ENCODE measurements at regions not wholly inside any gene's neighbourhood (a gene's known extent, or its start where the extent isn't known, plus 50 kb on each side); places are given as distances from the start of the nearest gene placed in this dataset.
"Not testable (repeated sequence)": the region's sequence is repeated elsewhere in the genome, so short reads cannot be mapped to it uniquely, and the experiment has no call there.

DNA sequence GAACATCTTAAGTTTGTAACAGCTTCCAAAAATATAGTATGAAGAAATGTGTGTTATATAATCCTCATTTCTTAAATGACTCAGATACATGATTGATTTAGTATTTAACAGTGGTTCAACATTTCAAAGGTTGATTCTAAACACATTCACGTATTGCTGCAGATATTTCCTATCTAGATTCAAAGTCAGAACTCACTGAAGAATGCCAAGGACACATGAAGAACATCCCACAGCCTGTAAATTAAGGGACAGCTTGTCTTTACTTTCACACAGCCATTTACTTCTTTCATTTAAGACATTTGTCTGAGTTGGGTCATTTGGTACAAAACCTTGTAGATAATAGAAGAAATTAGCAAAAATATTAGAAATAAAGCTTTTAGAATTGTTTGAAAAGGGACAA lies 66.9 kb upstream of the CPSF6 start:
- Mint-ChIP-seq H3K9me3 (peaks cover 6% of the 10 kb centered on the region), H3K4me3 (no peak overlapping the region), H3K27me3 (no peaks in the 10 kb centered on the region), H3K4me1 (no peaks in the 10 kb centered on the region), H3K27ac (no peak overlapping the region), H3K36me3 (ENCODE audit: low read depth) (no peaks in the 10 kb centered on the region)
- ATAC-seq (no peak), DNase-seq (no peak)

GRCh38 chr12:69173368-69173767 lies 66.0 kb upstream of the CPSF6 start:
- no peak for DNase-seq
- H3K4me1 Mint-ChIP-seq = no peaks in the 10 kb centered on the region
- no peak for ATAC-seq
- peaks cover 6% of the 10 kb centered on the region for H3K9me3 Mint-ChIP-seq
- no peak overlapping the region for H3K4me3 Mint-ChIP-seq
- H3K36me3 Mint-ChIP-seq (ENCODE audit: low read depth) = no peaks in the 10 kb centered on the region
- H3K27ac Mint-ChIP-seq = no peak overlapping the region
- H3K27me3 Mint-ChIP-seq = no peaks in the 10 kb centered on the region

DNA sequence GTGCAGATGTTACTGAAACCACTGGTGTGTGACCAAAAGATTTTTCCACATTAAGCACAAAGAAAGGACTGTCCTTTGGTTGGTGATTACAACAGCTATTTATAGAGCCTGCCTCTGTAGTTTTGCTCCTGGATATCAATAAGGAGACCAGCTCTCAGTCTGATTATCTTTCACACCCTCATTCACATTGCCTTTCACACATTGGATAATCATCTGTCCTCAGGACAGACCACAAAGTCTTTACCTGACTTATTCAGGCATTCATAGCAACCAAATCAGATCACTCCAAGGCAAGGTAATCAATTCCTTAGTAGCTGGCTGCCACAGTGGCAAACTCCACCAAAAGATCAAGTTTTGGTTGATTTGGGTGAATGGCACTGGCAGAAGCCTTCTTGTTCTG lies 59.6 kb upstream of the CPSF6 start:
- Mint-ChIP-seq H3K9me3 (peaks cover 6% of the 10 kb centered on the region), H3K4me1 (no peaks in the 10 kb centered on the region), H3K4me3 (no peak overlapping the region), H3K36me3 (ENCODE audit: low read depth) (no peaks in the 10 kb centered on the region), H3K27me3 (peaks cover 3% of the 10 kb centered on the region), H3K27ac (no peak overlapping the region)
- no peak for DNase-seq
- no peak for ATAC-seq

GRCh38 chr12:69187572-69187971 lies 51.8 kb upstream of the CPSF6 start:
- not testable (repeated sequence) for H3K4me1 Mint-ChIP-seq; H3K4me3 Mint-ChIP-seq; ATAC-seq; H3K36me3 Mint-ChIP-seq (ENCODE audit: low read depth); H3K27me3 Mint-ChIP-seq; DNase-seq; H3K27ac Mint-ChIP-seq
- peaks cover 19% of the 10 kb centered on the region for H3K9me3 Mint-ChIP-seq

- Mint-ChIP-seq H3K36me3 (ENCODE audit: low read depth) (peaks cover 9% of the 10 kb centered on the region), H3K4me1 (no peaks in the 10 kb centered on the region), H3K27me3 (no peaks in the 10 kb centered on the region), H3K9me3 (peaks cover 19% of the 10 kb centered on the region), H3K4me3 (no peak overlapping the region), H3K27ac (no peak overlapping the region)
- ATAC-seq = no peak
- no peak for DNase-seq
Observed at GRCh38 chr12:69189378-69189978, 49.9 kb upstream of the CPSF6 start.

Measured in activated naive CD8-positive, alpha-beta T cell treated with anti-CD3 and anti-CD28 coated beads, Interleukin-2, amount 50 U/mL, for 24 hours (primary cell).